Liver (tissue), 3 donors: ENCODE measurements at regions not wholly inside any gene's neighbourhood (a gene's known extent, or its start where the extent isn't known, plus 50 kb on each side); places are given as distances from the start of the nearest gene placed in this dataset.

ENCODE experiments used
- ATF3 ChIP-seq: IDR thresholded peaks from 2 replicates; pipeline ENCODE4 v1.6.1; 2016; ENCODE audit warnings: antibody characterized with exemption
- CTCF ChIP-seq: fragments of 150-350 bp; IDR thresholded peaks from 2 replicates; pipeline ENCODE4 v1.5.1; 2017; ENCODE audit warnings: improper control_type of control experiment, low read depth, low read length; ENCODE audit not compliant: missing input control
- EGR1 ChIP-seq, 2 donors: IDR thresholded peaks; 2 replicates each; pipeline ENCODE4 v1.6.1; 2016 to 2018; ENCODE audit warnings: antibody characterized with exemption in 2 of 2, low read depth in 2 of 2
- FOXA1 ChIP-seq: IDR thresholded peaks from 2 replicates; pipeline ENCODE4 v1.6.1; 2016; ENCODE audit warnings: antibody characterized with exemption
- REST ChIP-seq: IDR thresholded peaks from 2 replicates; pipeline ENCODE4 v1.6.1; 2016; ENCODE audit warnings: antibody characterized with exemption, mild to moderate bottlenecking
- SP1 ChIP-seq: IDR thresholded peaks from 2 replicates; pipeline ENCODE4 v1.6.1; 2018; ENCODE audit warnings: antibody characterized with exemption, mild to moderate bottlenecking
- TAF1 ChIP-seq: conservative IDR thresholded peaks from 2 replicates; pipeline ENCODE4 v1.6.1; 2016; ENCODE audit warnings: antibody characterized with exemption, mild to moderate bottlenecking
- TF ChIP-seq, protein P1 (sequence below): IDR thresholded peaks from 2 replicates; pipeline ENCODE4 v1.6.1; 2016; ENCODE audit warnings: antibody characterized with exemption
- TF ChIP-seq, protein P2 (sequence below): IDR thresholded peaks from 2 replicates; pipeline ENCODE4 v1.6.1; 2016; ENCODE audit warnings: antibody characterized with exemption
- donor health status: healthy.
- donor health status: healthy.

DNA sequence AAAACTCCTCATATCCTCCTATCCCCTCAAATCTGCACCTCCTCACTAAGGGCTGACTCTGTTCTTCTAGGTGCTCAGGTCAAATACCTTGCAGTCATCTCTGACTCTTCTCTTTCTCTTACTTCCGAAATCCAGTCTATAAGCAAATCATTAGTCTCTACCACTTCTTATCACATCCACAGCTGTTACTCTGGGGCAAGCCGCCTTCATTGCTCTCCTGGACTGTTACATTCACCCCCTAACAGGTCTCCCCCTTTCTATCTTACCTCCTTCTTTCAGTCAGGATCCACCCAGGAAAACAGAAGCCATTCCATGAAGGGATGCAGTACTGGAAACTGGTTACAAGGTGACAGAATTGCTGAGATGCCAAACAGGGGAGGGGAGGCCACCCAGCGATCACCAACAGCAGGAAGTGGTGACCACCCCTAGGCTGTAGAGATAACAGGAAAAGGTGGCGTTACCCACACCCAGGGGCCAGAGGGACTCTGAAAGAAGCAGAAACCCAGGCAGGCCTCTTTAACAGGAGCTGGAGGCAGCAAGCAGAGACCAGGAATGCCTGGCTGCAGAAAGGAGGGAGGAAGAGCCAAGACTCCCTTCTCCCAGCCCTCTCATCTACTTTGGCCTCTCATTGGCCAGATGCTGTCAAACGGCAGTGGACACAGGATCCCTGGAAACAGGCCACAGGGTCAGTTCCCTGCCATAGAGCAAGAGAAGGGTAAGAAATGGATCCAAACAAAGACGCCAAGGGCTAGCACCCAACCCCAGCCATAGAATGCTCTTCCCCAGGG, 55.5 kb upstream of the FOXO6 start:
- no peak for TF ChIP-seq ATF3
- no peak for TF ChIP-seq REST
- TF ChIP-seq CTCF, result no peak
- TF ChIP-seq FOXA1, result no peak
- TF ChIP-seq SP1, result no peak
- TF ChIP-seq, protein P1, sequence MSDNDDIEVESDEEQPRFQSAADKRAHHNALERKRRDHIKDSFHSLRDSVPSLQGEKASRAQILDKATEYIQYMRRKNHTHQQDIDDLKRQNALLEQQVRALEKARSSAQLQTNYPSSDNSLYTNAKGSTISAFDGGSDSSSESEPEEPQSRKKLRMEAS, result no peak
- no peak for TF ChIP-seq TAF1
- no peak for TF ChIP-seq EGR1 (IDR thresholded peaks at IDR 0.05; ENCODE audit: low read depth in 2 of 2)
- TF ChIP-seq, protein P2, sequence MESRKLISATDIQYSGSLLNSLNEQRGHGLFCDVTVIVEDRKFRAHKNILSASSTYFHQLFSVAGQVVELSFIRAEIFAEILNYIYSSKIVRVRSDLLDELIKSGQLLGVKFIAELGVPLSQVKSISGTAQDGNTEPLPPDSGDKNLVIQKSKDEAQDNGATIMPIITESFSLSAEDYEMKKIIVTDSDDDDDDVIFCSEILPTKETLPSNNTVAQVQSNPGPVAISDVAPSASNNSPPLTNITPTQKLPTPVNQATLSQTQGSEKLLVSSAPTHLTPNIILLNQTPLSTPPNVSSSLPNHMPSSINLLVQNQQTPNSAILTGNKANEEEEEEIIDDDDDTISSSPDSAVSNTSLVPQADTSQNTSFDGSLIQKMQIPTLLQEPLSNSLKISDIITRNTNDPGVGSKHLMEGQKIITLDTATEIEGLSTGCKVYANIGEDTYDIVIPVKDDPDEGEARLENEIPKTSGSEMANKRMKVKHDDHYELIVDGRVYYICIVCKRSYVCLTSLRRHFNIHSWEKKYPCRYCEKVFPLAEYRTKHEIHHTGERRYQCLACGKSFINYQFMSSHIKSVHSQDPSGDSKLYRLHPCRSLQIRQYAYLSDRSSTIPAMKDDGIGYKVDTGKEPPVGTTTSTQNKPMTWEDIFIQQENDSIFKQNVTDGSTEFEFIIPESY, result no peak
